ENCODE measurements at regions not wholly inside any gene's neighbourhood (a gene's known extent, or its start where the extent isn't known, plus 50 kb on each side); places are given as distances from the start of the nearest gene placed in this dataset.
"Not testable (repeated sequence)": the region's sequence is repeated elsewhere in the genome, so short reads cannot be mapped to it uniquely, and the experiment has no call there.

DNA sequence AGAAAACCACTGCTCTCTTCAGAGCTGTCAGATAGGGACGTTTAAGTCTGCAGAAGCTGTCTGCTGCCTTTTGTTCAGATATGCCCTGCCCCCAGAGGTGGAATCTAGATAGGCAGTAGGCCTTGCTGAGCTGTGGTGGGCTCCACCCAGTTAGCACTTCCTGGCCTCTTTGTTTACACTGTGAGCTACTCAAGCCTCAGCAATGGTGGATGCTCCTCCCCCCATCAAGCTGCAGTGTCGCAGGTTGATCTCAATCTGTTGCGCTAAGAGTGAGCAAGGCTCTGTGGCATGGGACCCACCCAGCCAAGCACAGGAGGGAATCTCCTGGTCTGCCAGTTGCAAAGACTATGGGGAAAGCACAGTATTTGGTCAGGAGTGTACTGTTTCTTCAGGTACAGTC lies 59.2 kb upstream of the ZNF641 start:
- not testable (repeated sequence) for DNase-seq

DNA sequence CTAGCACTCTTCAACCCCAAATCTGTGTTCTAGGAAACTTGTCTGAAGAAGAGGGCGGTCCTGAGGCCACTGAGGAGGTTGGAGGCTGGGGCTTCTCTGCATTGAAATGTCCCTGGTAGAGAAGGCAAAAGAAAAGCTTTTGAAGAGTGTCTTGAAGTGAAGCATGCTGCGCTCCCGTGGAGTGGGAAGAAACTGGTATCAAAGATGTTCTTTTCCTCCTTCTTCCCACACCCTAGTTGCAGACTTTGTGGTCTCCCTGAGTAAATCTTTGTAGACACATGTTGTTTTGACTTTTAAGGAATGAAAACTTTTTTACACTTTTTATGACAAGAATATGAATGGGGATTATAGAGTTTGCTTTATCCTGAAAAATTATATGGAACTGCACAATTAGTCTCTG lies 59.0 kb upstream of the ANP32D start:
- DNase-seq = peak in 1 of 56 donors; percentile 5

DNA sequence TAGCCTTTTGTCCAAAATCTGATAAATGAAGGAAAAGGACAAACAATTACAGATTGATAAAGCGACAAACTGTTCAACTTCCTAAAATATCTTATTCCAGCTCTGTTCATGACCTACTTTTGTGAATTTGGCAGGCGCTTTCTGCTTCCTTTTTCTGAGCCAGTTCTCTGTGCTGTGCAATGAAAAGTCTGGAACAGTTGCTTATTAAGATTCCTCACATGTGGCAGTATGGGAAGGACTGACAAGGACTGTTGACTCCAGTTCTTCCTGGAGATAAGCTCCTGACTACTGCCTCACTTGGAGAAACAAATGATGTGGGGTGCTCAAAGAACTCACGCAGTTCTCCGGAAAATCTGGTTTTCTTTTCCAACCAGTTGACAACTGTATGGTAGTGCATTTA lies 58.3 kb upstream of the ANP32D start:
- DNase-seq = peak in 26 of 56 donors; percentile 3 to 61 (median 18)

DNA sequence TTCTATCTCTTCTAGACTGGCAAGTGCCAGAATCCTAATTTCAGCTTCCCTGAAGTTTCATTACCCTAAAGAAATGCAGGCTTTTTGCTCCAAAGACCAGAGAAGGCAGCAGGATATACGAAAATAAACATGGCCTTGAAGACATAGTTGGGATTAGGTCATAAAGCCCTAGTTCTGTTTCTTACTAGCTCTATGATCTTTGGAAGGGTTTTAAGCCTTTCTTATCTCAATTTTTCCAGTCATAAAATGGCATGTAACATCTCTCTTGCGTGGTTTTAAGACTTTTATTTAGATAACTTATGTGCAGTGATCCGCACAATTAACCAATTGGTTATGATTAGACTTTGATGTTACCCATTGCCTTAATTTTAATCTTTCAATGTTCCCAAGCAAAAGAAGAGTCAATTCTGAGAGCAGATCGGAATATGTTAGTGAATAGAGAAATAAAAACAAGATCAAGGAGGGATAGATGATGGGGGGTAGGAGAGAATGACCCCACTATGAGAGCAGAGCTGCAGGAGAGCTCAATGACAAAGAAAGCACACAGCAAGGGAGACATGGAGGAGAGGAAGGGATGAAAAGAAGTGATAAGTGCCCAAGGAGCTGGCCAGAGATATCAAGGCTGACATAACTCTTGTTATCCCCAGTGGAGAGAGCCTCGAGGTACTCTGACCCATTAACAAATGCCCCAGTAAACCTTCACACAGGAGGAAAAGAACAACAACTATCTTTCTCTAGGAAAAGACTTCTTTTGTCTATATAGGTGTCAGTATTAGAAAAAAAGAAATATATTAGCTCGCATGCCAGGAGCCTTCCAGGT lies 53.0 kb upstream of the ANP32D start:
- no peak for DNase-seq

DNA sequence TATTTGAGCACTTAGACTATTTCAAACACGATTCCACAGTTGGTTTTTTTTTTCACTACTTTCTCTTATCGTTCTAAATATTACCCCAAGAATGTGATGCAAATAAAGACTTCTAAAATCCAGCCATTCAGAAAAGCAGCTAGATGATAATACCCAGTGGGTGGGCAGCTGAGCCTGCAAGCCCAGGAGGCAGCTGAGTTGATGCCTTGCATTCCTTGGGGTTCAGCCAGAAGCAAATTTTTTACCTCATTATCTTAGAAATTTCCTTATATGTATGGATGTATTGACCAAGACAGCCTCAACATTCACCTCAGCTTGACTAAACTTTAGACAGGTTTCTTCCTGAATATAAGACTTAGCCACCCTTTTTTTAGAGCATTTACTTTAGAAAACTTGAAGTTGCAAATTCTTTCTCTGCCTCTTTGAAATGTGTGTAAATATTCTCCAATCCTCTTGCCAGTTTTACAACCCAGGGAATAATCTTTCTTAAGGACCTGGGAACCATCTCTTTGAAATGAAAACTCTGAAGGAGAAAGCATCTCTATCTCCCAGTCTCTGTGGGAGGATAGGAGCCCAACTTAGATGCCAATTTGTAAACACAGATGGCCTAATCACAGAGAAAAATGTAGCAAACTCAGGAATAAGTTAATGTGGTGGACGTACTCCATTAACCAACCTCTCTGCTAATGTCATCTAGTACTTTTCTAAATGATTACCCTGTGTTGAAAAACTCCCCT lies 52.2 kb upstream of the ANP32D start:
- no peak for DNase-seq

DNA sequence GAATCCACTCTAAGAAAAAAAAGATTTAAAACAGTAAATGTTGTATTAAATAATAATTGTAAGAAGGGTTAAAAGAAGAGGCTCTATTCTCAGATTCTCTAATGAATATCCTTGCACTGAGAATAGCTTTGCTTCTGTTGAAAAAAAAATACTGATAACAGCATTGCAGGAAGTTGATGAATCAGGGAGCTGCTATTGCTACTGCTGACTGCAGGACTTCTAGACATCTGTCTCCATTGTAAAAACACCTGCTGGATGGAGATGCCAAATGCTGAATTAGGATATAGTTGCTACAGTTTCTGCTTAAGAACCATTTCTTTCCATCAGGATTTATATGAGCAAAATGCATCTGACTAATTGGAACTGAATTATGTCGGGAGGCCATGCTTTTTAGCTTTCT lies 50.3 kb upstream of the ANP32D start:
- no peak for DNase-seq

Data from amygdala (tissue), 56 donors.